ENCODE measurements at regions not wholly inside any gene's neighbourhood (a gene's known extent, or its start where the extent isn't known, plus 50 kb on each side); places are given as distances from the start of the nearest gene placed in this dataset.
A peak's percentile ranks its signal among the peaks of the same experiment; 100 is the strongest.

DNA sequence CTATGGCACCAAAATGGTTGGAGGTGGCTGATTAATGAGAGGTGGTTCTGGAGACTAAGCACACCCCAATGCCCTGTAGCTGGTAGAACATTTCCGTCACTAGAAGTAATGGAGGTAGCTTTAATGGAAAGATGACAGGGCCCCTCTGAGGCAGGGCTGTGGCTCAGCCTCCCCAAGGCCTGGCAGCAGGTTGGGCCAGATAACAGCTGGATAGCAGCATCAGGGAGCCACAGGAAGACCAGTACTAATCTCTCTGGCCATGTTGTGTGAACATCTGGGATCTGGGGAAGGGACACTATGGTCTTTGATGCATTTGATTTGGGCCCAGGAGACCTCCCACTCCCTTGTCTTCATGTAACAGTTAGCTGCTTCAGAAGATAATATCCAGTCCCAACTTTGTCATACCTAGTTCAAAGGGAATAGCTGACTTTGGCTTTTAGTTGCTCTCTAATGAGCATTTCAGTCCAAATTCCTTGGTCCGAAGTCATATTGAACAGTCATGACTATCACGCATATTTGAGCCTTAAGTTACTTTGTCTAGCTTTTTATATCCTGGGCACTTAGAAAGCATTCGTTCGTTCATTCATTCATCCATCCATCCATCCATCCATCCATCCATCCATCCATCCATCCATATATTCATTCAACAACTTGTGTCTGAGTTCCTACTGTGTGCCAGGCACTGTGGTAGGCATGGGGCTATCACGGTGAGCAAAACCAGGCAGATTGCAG, 53.0 kb upstream of the LMO2 start (continued):
- TF ChIP-seq NFIX (CRISPR knock-in tag; IDR thresholded peaks at IDR 0.05; ENCODE audit: low read depth) (no peak), MCM2 (IDR thresholded peaks at IDR 0.05; ENCODE audit: low read depth) (no peak), ZFP30 (CRISPR knock-in tag; IDR thresholded peaks at IDR 0.05; ENCODE audit: borderline replicate concordance) (no peak), CSDE1 (IDR thresholded peaks at IDR 0.05) (no peak), PCBP1 (IDR thresholded peaks at IDR 0.05; ENCODE audit: low read depth, low read length, poor library complexity, severe bottlenecking) (no peak), ZKSCAN8 (CRISPR knock-in tag; IDR thresholded peaks at IDR 0.05) (peak; percentile 96), PTTG1 (tag; IDR thresholded peaks at IDR 0.05; ENCODE audit: low read depth) (0 out of 2 replicates have a peak, but pooled peaks have one; percentile 42), ZNF778 (CRISPR knock-in tag; IDR thresholded peaks at IDR 0.05) (no peak), ZNF584 (CRISPR knock-in tag; IDR thresholded peaks at IDR 0.05; ENCODE audit: low read depth) (peak; percentile 97), RBM34 (IDR thresholded peaks at IDR 0.05; ENCODE audit: borderline replicate concordance, insufficient read depth, low read length) (no peak), RB1 (IDR thresholded peaks at IDR 0.05; ENCODE audit: low read depth) (0 out of 2 replicates have a peak, but pooled peaks have one; percentile 39), MTA1 (IDR thresholded peaks at IDR 0.05; ENCODE audit: borderline replicate concordance) (peak; percentile 88), GTF2F1 (IDR thresholded peaks at IDR 0.05; ENCODE audit: low read depth, low read length) (no peak), TRIM24 (IDR thresholded peaks at IDR 0.05) (peak; percentile 100), ZKSCAN3 (CRISPR knock-in tag; IDR thresholded peaks at IDR 0.05) (no peak), ZNF146 (CRISPR knock-in tag; IDR thresholded peaks at IDR 0.05; ENCODE audit: unreplicated experiment) (no peak), CEBPG (CRISPR knock-in tag; IDR thresholded peaks at IDR 0.05) (no peak), CEBPG (tag; conservative IDR thresholded peaks at IDR 0.05 in 1 of 2, IDR thresholded peaks at IDR 0.05 in 1 of 2) (no peak), ZNF274 (IDR thresholded peaks at IDR 0.05; ENCODE audit: borderline replicate concordance, low read depth, low read length) (peak; percentile 94), E2F6 (IDR thresholded peaks at IDR 0.05; ENCODE audit: borderline replicate concordance in 1 of 2, extremely low read depth in 1 of 2, insufficient read depth in 1 of 2, insufficient read length in 1 of 2, low read depth in 1 of 2, low read length in 1 of 2, poor library complexity in 1 of 2, severe bottlenecking in 1 of 2) (peak in 1 of 2 experiments; percentile 25), NEUROD1 (IDR thresholded peaks at IDR 0.05; ENCODE audit: borderline replicate concordance, low read depth, low read length, partially characterized antibody) (peak; percentile 93), ZFX (CRISPR knock-in tag; IDR thresholded peaks at IDR 0.05) (peak; percentile 74), CHCHD3 (CRISPR knock-in tag; IDR thresholded peaks at IDR 0.05) (no peak), MEF2A (IDR thresholded peaks at IDR 0.05; ENCODE audit: control insufficient read depth, low read depth, low read length) (0 out of 2 replicates have a peak, but pooled peaks have one; percentile 12)
- TF ChIP-seq, protein P1, sequence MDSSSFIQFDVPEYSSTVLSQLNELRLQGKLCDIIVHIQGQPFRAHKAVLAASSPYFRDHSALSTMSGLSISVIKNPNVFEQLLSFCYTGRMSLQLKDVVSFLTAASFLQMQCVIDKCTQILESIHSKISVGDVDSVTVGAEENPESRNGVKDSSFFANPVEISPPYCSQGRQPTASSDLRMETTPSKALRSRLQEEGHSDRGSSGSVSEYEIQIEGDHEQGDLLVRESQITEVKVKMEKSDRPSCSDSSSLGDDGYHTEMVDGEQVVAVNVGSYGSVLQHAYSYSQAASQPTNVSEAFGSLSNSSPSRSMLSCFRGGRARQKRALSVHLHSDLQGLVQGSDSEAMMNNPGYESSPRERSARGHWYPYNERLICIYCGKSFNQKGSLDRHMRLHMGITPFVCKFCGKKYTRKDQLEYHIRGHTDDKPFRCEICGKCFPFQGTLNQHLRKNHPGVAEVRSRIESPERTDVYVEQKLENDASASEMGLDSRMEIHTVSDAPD (CRISPR knock-in tag; IDR thresholded peaks at IDR 0.05) = no peak
- TF ChIP-seq, protein P2, sequence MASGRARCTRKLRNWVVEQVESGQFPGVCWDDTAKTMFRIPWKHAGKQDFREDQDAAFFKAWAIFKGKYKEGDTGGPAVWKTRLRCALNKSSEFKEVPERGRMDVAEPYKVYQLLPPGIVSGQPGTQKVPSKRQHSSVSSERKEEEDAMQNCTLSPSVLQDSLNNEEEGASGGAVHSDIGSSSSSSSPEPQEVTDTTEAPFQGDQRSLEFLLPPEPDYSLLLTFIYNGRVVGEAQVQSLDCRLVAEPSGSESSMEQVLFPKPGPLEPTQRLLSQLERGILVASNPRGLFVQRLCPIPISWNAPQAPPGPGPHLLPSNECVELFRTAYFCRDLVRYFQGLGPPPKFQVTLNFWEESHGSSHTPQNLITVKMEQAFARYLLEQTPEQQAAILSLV (tag; IDR thresholded peaks at IDR 0.05) = peak; percentile 86

Measured in K562 (cell line).